CD4-positive, alpha-beta T cell (primary cell): ENCODE measurements at regions not wholly inside any gene's neighbourhood (a gene's known extent, or its start where the extent isn't known, plus 50 kb on each side); places are given as distances from the start of the nearest gene placed in this dataset.

Experiments
- ATAC-seq: fragments of 200-7000 bp; cut with Tn5 transposase; one replicate; pipeline ENCODE4 v1.10.0; 2022; ENCODE audit warnings: mild to moderate bottlenecking; ENCODE audit not compliant: poor library complexity
- CTCF ChIA-PET: fragments of 350-600 bp; sonication (Branson Sonifier 250); formaldehyde crosslinking; loops from one replicate; lab custom pipeline; 2021; ENCODE audit warnings: antibody characterized with exemption, inconsistent platforms; lab: Charles Lee
- POLR2A ChIA-PET: fragments of 350-600 bp; sonication (Branson Sonifier 250); formaldehyde crosslinking; loops from one replicate; lab custom pipeline; 2021; ENCODE audit warnings: antibody characterized with exemption, inconsistent platforms; lab: Charles Lee
- DNase-seq, 14 experiments: peaks; one replicate each; pipeline ENCODE4 v3.0.0-alpha.2; 2013 to 2020; ENCODE audit warnings: mixed read lengths in 2 of 14
- H3K27ac ChIP-seq, 2 donors: one replicate each; pipeline versions ENCODE4 v1.5.1 to v1.7.0; 2013; ENCODE audit warnings: low read length in 2 of 2, low read depth in 1 of 2, mild to moderate bottlenecking in 1 of 2
- H3K27me3 ChIP-seq, 2 experiments: 1 replicate in 1 of 2; 2 replicates in 1 of 2; pipeline versions ENCODE4 v1.6.1 to v1.7.0; 2013; ENCODE audit warnings: low read length in 2 of 2, control low read depth in 1 of 2, mild to moderate bottlenecking in 1 of 2, moderate library complexity in 1 of 2; ENCODE audit not compliant: insufficient read depth in 2 of 2, control insufficient read depth in 1 of 2
- H3K36me3 ChIP-seq: one replicate; pipeline ENCODE4 v1.6.1; 2013; ENCODE audit warnings: low read length, control low read depth; ENCODE audit not compliant: insufficient read depth
- H3K4me1 ChIP-seq: one replicate; pipeline ENCODE4 v1.6.1; 2013; ENCODE audit warnings: low read length, control low read depth; ENCODE audit not compliant: insufficient read depth
- H3K4me3 ChIP-seq: one replicate; pipeline ENCODE4 v1.5.1; 2013; ENCODE audit warnings: mild to moderate bottlenecking, low read length, moderate library complexity
- H3K9me3 ChIP-seq, 2 experiments: 1 replicate in 1 of 2; 2 replicates in 1 of 2; pipeline versions ENCODE4 v1.6.1 to v1.7.0; 2013; ENCODE audit warnings: low read length in 2 of 2, mild to moderate bottlenecking in 2 of 2, control low read depth in 1 of 2, moderate library complexity in 1 of 2; ENCODE audit not compliant: control insufficient read depth in 1 of 2, insufficient read depth in 1 of 2
- H3K27ac Mint-ChIP-seq: one replicate; pipeline ENCODE4 v1.8.0; 2020; ENCODE audit warnings: mixed read lengths
- H3K27me3 Mint-ChIP-seq: one replicate; pipeline ENCODE4 v1.8.0; 2021; ENCODE audit warnings: mixed read lengths
- H3K36me3 Mint-ChIP-seq: one replicate; pipeline ENCODE4 v1.8.0; 2021; ENCODE audit warnings: low read depth, mixed read lengths
- H3K4me1 Mint-ChIP-seq: one replicate; pipeline ENCODE4 v1.8.0; 2021; ENCODE audit warnings: low read depth, mixed read lengths
- H3K4me3 Mint-ChIP-seq: one replicate; pipeline ENCODE4 v1.8.0; 2020; ENCODE audit warnings: mild to moderate bottlenecking, mixed read lengths
- H3K9me3 Mint-ChIP-seq: one replicate; pipeline ENCODE4 v1.8.0; 2020; ENCODE audit warnings: mixed read lengths
- intact Hi-C, 2 experiments: fragments of 100-400 bp; cut with DNase I in 1 of 2; cut with micrococcal nuclease in 1 of 2; formaldehyde crosslinking; loops; one replicate each; pipeline versions ENCODE4 v1.15.1 to v1.9.0; 2023 to 2025; cut with DNase I, micrococcal nuclease
- TF ChIP-seq, protein P1 (sequence below): fragments of 200-600 bp; IDR thresholded peaks from one replicate; pipeline ENCODE4 v1.8.0; 2022; ENCODE audit warnings: antibody characterized with exemption, mild to moderate bottlenecking

DNA sequence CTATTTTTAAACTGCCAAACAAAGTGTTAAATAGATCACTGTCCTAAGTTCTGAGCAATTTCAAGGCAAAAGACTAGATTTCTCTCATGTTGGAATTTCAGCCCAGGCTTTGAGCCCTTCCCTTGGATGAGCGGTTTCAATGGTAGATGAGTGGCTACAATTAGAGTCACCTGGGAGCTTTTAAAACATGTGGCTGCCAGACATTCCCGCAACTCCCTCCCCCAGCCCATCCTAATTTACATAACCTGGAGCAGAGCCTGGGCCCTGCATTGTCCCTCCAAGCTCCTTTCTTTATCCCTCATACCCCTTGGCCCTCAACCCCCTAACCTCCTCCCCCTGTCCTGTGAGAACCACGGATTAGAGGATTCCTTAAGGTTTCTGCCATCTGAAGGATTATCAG lies 357.5 kb upstream of the UMPS start:
- H3K27me3 ChIP-seq, result no peaks in the 10 kb centered on the region
- POLR2A ChIA-PET, result no interaction called here
- TF ChIP-seq, protein P1, sequence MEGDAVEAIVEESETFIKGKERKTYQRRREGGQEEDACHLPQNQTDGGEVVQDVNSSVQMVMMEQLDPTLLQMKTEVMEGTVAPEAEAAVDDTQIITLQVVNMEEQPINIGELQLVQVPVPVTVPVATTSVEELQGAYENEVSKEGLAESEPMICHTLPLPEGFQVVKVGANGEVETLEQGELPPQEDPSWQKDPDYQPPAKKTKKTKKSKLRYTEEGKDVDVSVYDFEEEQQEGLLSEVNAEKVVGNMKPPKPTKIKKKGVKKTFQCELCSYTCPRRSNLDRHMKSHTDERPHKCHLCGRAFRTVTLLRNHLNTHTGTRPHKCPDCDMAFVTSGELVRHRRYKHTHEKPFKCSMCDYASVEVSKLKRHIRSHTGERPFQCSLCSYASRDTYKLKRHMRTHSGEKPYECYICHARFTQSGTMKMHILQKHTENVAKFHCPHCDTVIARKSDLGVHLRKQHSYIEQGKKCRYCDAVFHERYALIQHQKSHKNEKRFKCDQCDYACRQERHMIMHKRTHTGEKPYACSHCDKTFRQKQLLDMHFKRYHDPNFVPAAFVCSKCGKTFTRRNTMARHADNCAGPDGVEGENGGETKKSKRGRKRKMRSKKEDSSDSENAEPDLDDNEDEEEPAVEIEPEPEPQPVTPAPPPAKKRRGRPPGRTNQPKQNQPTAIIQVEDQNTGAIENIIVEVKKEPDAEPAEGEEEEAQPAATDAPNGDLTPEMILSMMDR, result no peak
- H3K27ac ChIP-seq, result no peak overlapping the region
- H3K4me1 ChIP-seq, result no peaks in the 10 kb centered on the region
- Mint-ChIP-seq H3K9me3 (no peaks in the 10 kb centered on the region), H3K27me3 (peaks cover 21% of the 10 kb centered on the region), H3K36me3 (no peaks in the 10 kb centered on the region), H3K27ac (no peak overlapping the region), H3K4me1 (no peaks in the 10 kb centered on the region), H3K4me3 (no peak overlapping the region)
- no peaks in the 10 kb centered on the region for H3K9me3 ChIP-seq
- no peak overlapping the region for H3K4me3 ChIP-seq
- DNase-seq (no peak), ATAC-seq (no peak)
- CTCF ChIA-PET, result no interaction called here
- intact Hi-C loops, result no loop called here
- H3K36me3 ChIP-seq, result no peaks in the 10 kb centered on the region

DNA sequence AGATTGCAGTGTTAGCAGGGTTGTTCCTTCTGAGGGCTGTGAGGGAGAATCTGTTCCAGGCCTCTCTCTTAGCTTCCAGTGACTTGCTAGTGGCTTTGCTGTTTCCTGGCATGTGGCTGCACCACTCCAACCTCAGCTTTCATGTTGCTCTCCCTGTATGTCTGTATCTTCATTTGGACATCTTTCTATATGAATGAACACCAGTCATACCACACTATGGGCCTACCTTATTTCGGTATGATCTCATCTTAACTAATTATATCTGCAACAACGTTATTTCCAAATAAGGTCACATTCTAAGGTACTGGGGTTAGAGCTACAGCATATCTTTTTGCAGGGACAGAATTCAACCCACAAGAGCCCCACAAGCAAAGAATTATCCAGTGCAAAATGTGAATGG lies 356.7 kb upstream of the UMPS start:
- no peaks in the 10 kb centered on the region for H3K9me3 Mint-ChIP-seq
- no peak overlapping the region for H3K27ac ChIP-seq
- H3K4me3 ChIP-seq, result no peak overlapping the region
- peaks cover 21% of the 10 kb centered on the region for H3K27me3 Mint-ChIP-seq
- no peaks in the 10 kb centered on the region for H3K9me3 ChIP-seq
- POLR2A ChIA-PET, result no interaction called here
- no peaks in the 10 kb centered on the region for H3K4me1 ChIP-seq
- intact Hi-C loops, result no loop called here
- H3K36me3 ChIP-seq, result no peaks in the 10 kb centered on the region
- no peak overlapping the region for H3K4me3 Mint-ChIP-seq
- ATAC-seq, result no peak
- TF ChIP-seq, protein P1, result no peak
- no peak for DNase-seq
- CTCF ChIA-PET, result no interaction called here
- H3K27me3 ChIP-seq, result no peaks in the 10 kb centered on the region
- no peaks in the 10 kb centered on the region for H3K4me1 Mint-ChIP-seq
- no peak overlapping the region for H3K27ac Mint-ChIP-seq
- H3K36me3 Mint-ChIP-seq, result no peaks in the 10 kb centered on the region

DNA sequence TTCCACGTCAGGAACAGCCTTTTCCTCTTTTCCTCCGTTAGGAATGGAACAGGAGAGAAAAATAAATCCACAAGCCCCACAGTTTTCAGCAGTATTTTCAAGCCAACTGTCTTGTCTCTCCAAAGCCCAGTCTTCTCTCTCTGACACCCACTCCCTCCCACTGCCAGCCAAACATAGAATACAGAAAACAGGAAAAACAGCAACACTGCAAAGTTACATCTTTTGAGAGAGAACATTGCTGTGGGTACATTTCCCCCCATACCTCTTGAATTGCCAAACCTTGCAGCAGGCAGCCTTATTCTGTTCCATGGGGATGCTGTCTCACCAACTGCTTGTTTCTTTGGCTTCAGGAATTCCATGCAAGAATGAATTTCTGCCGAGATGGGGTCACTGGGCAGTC lies 355.7 kb upstream of the UMPS start:
- H3K4me1 ChIP-seq, result no peaks in the 10 kb centered on the region
- intact Hi-C loops, result no loop called here
- no peak overlapping the region for H3K4me3 Mint-ChIP-seq
- no peak for ATAC-seq
- peaks cover 0 to 2% of the 10 kb centered on the region in 2 experiments for H3K27me3 ChIP-seq
- POLR2A ChIA-PET, result no interaction called here
- TF ChIP-seq, protein P1, result no peak
- no peaks in the 10 kb centered on the region for H3K9me3 Mint-ChIP-seq
- no peak overlapping the region for H3K27ac ChIP-seq
- peaks cover 21% of the 10 kb centered on the region for H3K27me3 Mint-ChIP-seq
- H3K27ac Mint-ChIP-seq, result no peak overlapping the region
- CTCF ChIA-PET, result no interaction called here
- no peak overlapping the region for H3K4me3 ChIP-seq
- no peaks in the 10 kb centered on the region for H3K9me3 ChIP-seq
- no peaks in the 10 kb centered on the region for H3K36me3 ChIP-seq
- no peak for DNase-seq
- no peaks in the 10 kb centered on the region for H3K36me3 Mint-ChIP-seq
- no peaks in the 10 kb centered on the region for H3K4me1 Mint-ChIP-seq
